HL-60 (cell line): ENCODE measurements at regions not wholly inside any gene's neighbourhood (a gene's known extent, or its start where the extent isn't known, plus 50 kb on each side); places are given as distances from the start of the nearest gene placed in this dataset.

Experiments used
- DNase-seq, 2 experiments: peaks; one replicate each; pipeline ENCODE4 v3.0.0-alpha.2; 2010 to 2020; ENCODE audit warnings: low read depth in 1 of 2, low spot score in 1 of 2
- H3K27ac ChIP-seq: fragments of 250-450 bp; sonication (Bioruptor Pico); replicated peaks from 2 replicates; pipeline ENCODE4 v1.5.1; 2020; ENCODE audit warnings: mild to moderate bottlenecking, moderate library complexity
- H3K27me3 ChIP-seq: fragments of 250-450 bp; sonication (Bioruptor Pico); 2 replicates; pipeline ENCODE4 v1.5.1; 2021; ENCODE audit warnings: mild to moderate bottlenecking, moderate library complexity; ENCODE audit not compliant: insufficient read depth, poor library complexity, severe bottlenecking
- H3K4me3 ChIP-seq: replicated peaks from 2 replicates; pipeline ENCODE4 v1.5.1; 2011; ENCODE audit warnings: mild to moderate bottlenecking, control low read depth, low read length; ENCODE audit not compliant: insufficient read depth
- CTCF ChIP-seq: IDR thresholded peaks from one replicate; pipeline ENCODE4 v1.5.1; 2011; ENCODE audit warnings: low read length, control low read depth, inconsistent platforms; ENCODE audit not compliant: insufficient read depth
- GABPA ChIP-seq: IDR thresholded peaks from 2 replicates; pipeline ENCODE4 v1.6.1; 2012; ENCODE audit warnings: low read depth
- POLR2AphosphoS5 ChIP-seq: IDR thresholded peaks from 2 replicates; pipeline ENCODE4 v1.6.1; 2012; ENCODE audit warnings: low read depth
- REST ChIP-seq: IDR thresholded peaks from 2 replicates; pipeline ENCODE4 v1.6.1; 2012; ENCODE audit warnings: low read depth; ENCODE audit not compliant: insufficient replicate concordance
- SPI1 ChIP-seq: IDR thresholded peaks from 2 replicates; pipeline ENCODE4 v1.6.1; 2012; ENCODE audit warnings: low read depth, mild to moderate bottlenecking, borderline replicate concordance

- no peak overlapping the region for H3K4me3 ChIP-seq
- no peak overlapping the region for H3K27ac ChIP-seq
- no peak for DNase-seq
- H3K27me3 ChIP-seq = no peaks in the 10 kb centered on the region
- TF ChIP-seq CTCF (no peak), GABPA (no peak)
Measured at GRCh38 chr11:112801817-112802088, 159.5 kb upstream of the NCAM1 start.

GRCh38 chr11:112805658-112806057 is 155.6 kb upstream of the NCAM1 start:
- Histone ChIP-seq H3K4me3 (no peak overlapping the region), H3K27ac (no peak overlapping the region), H3K27me3 (no peaks in the 10 kb centered on the region)
- no peak for TF ChIP-seq REST
- no peak for TF ChIP-seq SPI1
- no peak for TF ChIP-seq GABPA
- TF ChIP-seq CTCF = no peak
- TF ChIP-seq POLR2AphosphoS5 = no peak
- no peak for DNase-seq

- H3K4me3 ChIP-seq = no peak overlapping the region
- H3K27me3 ChIP-seq = no peaks in the 10 kb centered on the region
- H3K27ac ChIP-seq = no peak overlapping the region
- TF ChIP-seq REST = no peak
- no peak for TF ChIP-seq SPI1
- no peak for TF ChIP-seq CTCF
- no peak for TF ChIP-seq GABPA
- no peak for TF ChIP-seq POLR2AphosphoS5
- no peak for DNase-seq
Measured at GRCh38 chr11:112806256-112806655, 155.0 kb upstream of the NCAM1 start.

GRCh38 chr11:112806876-112807275 is 154.3 kb upstream of the NCAM1 start:
- no peak overlapping the region for H3K4me3 ChIP-seq
- no peak overlapping the region for H3K27ac ChIP-seq
- no peak for DNase-seq
- H3K27me3 ChIP-seq = no peaks in the 10 kb centered on the region
- TF ChIP-seq SPI1 (no peak), CTCF (no peak), GABPA (no peak), POLR2AphosphoS5 (no peak), REST (no peak)
